ENCODE measurements at regions not wholly inside any gene's neighbourhood (a gene's known extent, or its start where the extent isn't known, plus 50 kb on each side); places are given as distances from the start of the nearest gene placed in this dataset.

- ChIA-PET POLR2A (no interaction called here), CTCF (interaction anchor here (1.0 to 1.6 kb wide), 5 partner anchors 8 to 52 kb away, joined by 3 to 6 read pairs (median 3); no protein-coding TSS in a partner anchor)
- no peak for TF ChIP-seq CTCF (IDR thresholded peaks at IDR 0.05; ENCODE audit: control extremely low read depth, extremely low read depth, low read depth, missing control alignments)
- no peak for DNase-seq (ENCODE audit: extremely low spot score)
These were observed 304.3 kb upstream of the MGAT5 start for GRCh38 chr2:133949595-133949994.

GRCh38 chr2:133951209-133951608 lies 302.7 kb upstream of the MGAT5 start:
- DNase-seq (ENCODE audit: extremely low spot score): no peak
- no peak for TF ChIP-seq CTCF (IDR thresholded peaks at IDR 0.05; ENCODE audit: control extremely low read depth, extremely low read depth, low read depth, missing control alignments)
- ChIA-PET CTCF (interaction anchor here (1.6 kb wide), 1 partner anchor 13 kb away, joined by 6 read pairs; no protein-coding TSS in a partner anchor), POLR2A (no interaction called here)

- CTCF ChIA-PET: interaction anchor here (0.8 to 1.6 kb wide), 5 partner anchors 8 to 108 kb away, joined by 3 to 4 read pairs (median 3); no protein-coding TSS in a partner anchor
- TF ChIP-seq CTCF (IDR thresholded peaks at IDR 0.05; ENCODE audit: control extremely low read depth, extremely low read depth, low read depth, missing control alignments): no peak
- POLR2A ChIA-PET: no interaction called here
- peak; percentile 28 for DNase-seq (ENCODE audit: extremely low spot score)
These were observed 301.5 kb upstream of the MGAT5 start for GRCh38 chr2:133952420-133952819.

GRCh38 chr2:133952896-133953295 lies 301.0 kb upstream of the MGAT5 start:
- DNase-seq (ENCODE audit: extremely low spot score): no peak
- no peak for TF ChIP-seq CTCF (IDR thresholded peaks at IDR 0.05; ENCODE audit: control extremely low read depth, extremely low read depth, low read depth, missing control alignments)
- ChIA-PET POLR2A (no interaction called here), CTCF (interaction anchor here (1.1 to 1.6 kb wide), 4 partner anchors 9 to 109 kb away, joined by 3 to 4 read pairs (median 4); no protein-coding TSS in a partner anchor)

GRCh38 chr2:133953524-133953923 lies 300.3 kb upstream of the MGAT5 start:
- DNase-seq (ENCODE audit: extremely low spot score): no peak
- POLR2A ChIA-PET: no interaction called here
- CTCF ChIA-PET: interaction anchor here (0.8 to 1.5 kb wide), 3 partner anchors 10 to 498 kb away, joined by 3 to 4 read pairs (median 3); no protein-coding TSS in a partner anchor
- TF ChIP-seq CTCF (IDR thresholded peaks at IDR 0.05; ENCODE audit: control extremely low read depth, extremely low read depth, low read depth, missing control alignments): no peak

- ChIA-PET POLR2A (no interaction called here), CTCF (interaction anchor here (0.9 kb wide), 2 partner anchors 9 to 44 kb away, joined by 3 to 4 read pairs; no protein-coding TSS in a partner anchor)
- no peak for DNase-seq (ENCODE audit: extremely low spot score)
These were observed 299.2 kb upstream of the MGAT5 start for GRCh38 chr2:133954636-133955035.

More at GRCh38 chr2:133954636-133955035, 299.2 kb upstream of the MGAT5 start:
- no peak for TF ChIP-seq CTCF (IDR thresholded peaks at IDR 0.05; ENCODE audit: control extremely low read depth, extremely low read depth, low read depth, missing control alignments)

Measured in GM10248 (cell line).